Effector memory CD8-positive, alpha-beta T cell (primary cell): ENCODE measurements at regions not wholly inside any gene's neighbourhood (a gene's known extent, or its start where the extent isn't known, plus 50 kb on each side); places are given as distances from the start of the nearest gene placed in this dataset.
"Not testable (repeated sequence)": the region's sequence is repeated elsewhere in the genome, so short reads cannot be mapped to it uniquely, and the experiment has no call there.

Experiments
- ATAC-seq: fragments of 150-1000 bp; cut with Tn5 transposase; replicated peaks from 2 replicates; pipeline ENCODE4 v1.10.0; 2021; ENCODE audit warnings: mild to moderate bottlenecking, moderate library complexity
- DNase-seq, 3 experiments: peaks; one replicate each; pipeline ENCODE4 v3.0.0; 2021
- H3K27ac Mint-ChIP-seq, 2 donors: one replicate each; pipeline ENCODE4 v1.8.0; 2022; ENCODE audit warnings: mild to moderate bottlenecking in 2 of 2, mixed read lengths in 2 of 2, moderate library complexity in 2 of 2
- H3K27me3 Mint-ChIP-seq, 2 donors: one replicate each; pipeline ENCODE4 v1.8.0; 2022; ENCODE audit warnings: mixed read lengths in 2 of 2
- H3K36me3 Mint-ChIP-seq: one replicate; pipeline ENCODE4 v1.8.0; 2022; ENCODE audit warnings: mild to moderate bottlenecking, moderate library complexity, mixed read lengths; ENCODE audit not compliant: insufficient read depth
- H3K4me1 Mint-ChIP-seq, 2 donors: one replicate each; pipeline ENCODE4 v1.8.0; 2022; ENCODE audit warnings: low read depth in 2 of 2, mixed read lengths in 2 of 2
- H3K4me3 Mint-ChIP-seq, 2 donors: one replicate each; pipeline ENCODE4 v1.8.0; 2022; ENCODE audit warnings: mild to moderate bottlenecking in 2 of 2, mixed read lengths in 2 of 2, moderate library complexity in 2 of 2
- H3K9me3 Mint-ChIP-seq, 2 donors: one replicate each; pipeline ENCODE4 v1.8.0; 2022; ENCODE audit warnings: mixed read lengths in 2 of 2

GRCh38 chr6:12637960-12638641 is 78.5 kb upstream of the PHACTR1 start:
- H3K27ac Mint-ChIP-seq, result no peak overlapping the region
- H3K9me3 Mint-ChIP-seq, result peaks cover 0 to 7% of the 10 kb centered on the region in 2 donors
- H3K27me3 Mint-ChIP-seq, result peaks cover 22 to 25% of the 10 kb centered on the region in 2 donors
- H3K36me3 Mint-ChIP-seq, result no peaks in the 10 kb centered on the region
- no peaks in the 10 kb centered on the region for H3K4me1 Mint-ChIP-seq
- no peak for DNase-seq
- ATAC-seq, result no peak
- H3K4me3 Mint-ChIP-seq, result no peak overlapping the region

- Mint-ChIP-seq H3K27me3 (peaks cover 1 to 13% of the 10 kb centered on the region in 2 donors), H3K27ac (no peak overlapping the region), H3K9me3 (peaks cover 0 to 7% of the 10 kb centered on the region in 2 donors), H3K36me3 (no peaks in the 10 kb centered on the region), H3K4me1 (no peaks in the 10 kb centered on the region), H3K4me3 (no peak overlapping the region)
- DNase-seq (no peak), ATAC-seq (no peak)
Observed at GRCh38 chr6:12640438-12640837, 76.1 kb upstream of the PHACTR1 start.

DNA sequence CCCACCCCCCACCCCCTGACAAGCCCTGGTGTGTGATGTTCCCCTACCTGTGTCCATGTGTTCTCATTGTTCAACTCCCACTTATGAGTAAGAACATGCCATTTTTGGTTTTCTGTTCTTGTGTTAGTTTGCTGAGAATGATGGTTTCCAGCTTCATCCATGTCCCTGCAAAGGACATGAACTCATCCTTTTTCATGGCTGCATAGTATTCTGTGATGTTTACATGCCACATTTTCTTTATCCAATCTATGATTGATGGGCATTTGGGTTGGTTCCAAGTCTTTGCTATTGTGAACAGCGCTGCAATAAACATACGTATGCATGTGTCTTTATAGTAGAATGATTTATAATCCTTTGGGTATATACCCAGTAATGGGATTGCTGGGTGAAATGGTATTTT is 74.8 kb upstream of the PHACTR1 start:
- H3K36me3 Mint-ChIP-seq, H3K4me1 Mint-ChIP-seq, H3K27ac Mint-ChIP-seq: not testable (repeated sequence)

GRCh38 chr6:12645941-12646340 is 70.6 kb upstream of the PHACTR1 start:
- peaks cover 0 to 7% of the 10 kb centered on the region in 2 donors for H3K9me3 Mint-ChIP-seq
- H3K4me3 Mint-ChIP-seq, result no peak overlapping the region
- ATAC-seq (no peak), DNase-seq (no peak)
- no peaks in the 10 kb centered on the region for H3K36me3 Mint-ChIP-seq
- peaks cover 0 to 19% of the 10 kb centered on the region in 2 donors for H3K27me3 Mint-ChIP-seq
- H3K4me1 Mint-ChIP-seq, result no peaks in the 10 kb centered on the region
- no peak overlapping the region for H3K27ac Mint-ChIP-seq

More for the DNA sequence above, 74.8 kb upstream of the PHACTR1 start:
- not testable (repeated sequence) for H3K27me3 Mint-ChIP-seq, H3K4me3 Mint-ChIP-seq, DNase-seq, ATAC-seq, H3K9me3 Mint-ChIP-seq

DNA sequence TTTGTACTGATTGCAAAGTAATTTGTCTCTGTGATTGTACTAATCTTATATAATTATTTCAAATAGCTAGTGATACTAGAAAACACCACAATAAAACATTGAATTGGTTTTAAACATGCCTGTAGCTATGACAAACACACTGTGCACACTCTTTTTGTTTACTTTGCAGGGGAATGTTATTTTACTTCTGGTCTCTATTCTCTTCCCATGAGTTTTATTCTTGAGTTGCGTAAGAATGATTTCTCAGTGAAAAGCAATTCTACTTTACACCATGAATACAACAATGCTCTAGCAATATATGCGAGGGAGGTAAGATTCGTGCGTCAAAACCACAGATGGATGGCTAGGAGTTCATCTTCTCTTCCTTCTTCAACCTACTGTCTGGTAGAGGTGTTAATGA is 68.4 kb upstream of the PHACTR1 start:
- Mint-ChIP-seq H3K27me3 (peaks cover 0 to 11% of the 10 kb centered on the region in 2 donors), H3K27ac (no peak overlapping the region), H3K36me3 (no peaks in the 10 kb centered on the region), H3K4me1 (no peaks in the 10 kb centered on the region), H3K9me3 (no peaks in the 10 kb centered on the region), H3K4me3 (no peak overlapping the region)
- DNase-seq (no peak), ATAC-seq (no peak)

DNA sequence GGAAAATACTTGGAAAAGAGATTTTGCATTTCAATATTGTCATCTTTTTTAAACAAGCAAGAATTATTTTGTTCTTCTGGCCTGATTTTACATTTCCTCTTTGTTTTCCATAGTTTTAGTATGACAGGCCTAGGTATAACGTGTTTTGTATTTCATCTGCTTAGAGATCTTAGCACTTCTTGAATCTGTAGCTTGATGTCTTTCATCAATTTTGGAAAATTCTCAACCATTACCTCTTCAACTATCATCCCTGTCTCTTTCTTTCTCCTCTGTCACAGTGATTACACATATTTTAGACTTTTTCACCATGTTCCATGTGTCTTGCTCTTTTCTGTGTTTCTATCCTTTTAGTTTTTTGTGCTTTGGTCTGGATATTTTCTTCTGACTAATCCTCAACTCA is 67.2 kb upstream of the PHACTR1 start:
- DNase-seq (no peak), ATAC-seq (no peak)
- Mint-ChIP-seq H3K27me3 (peaks cover 0 to 11% of the 10 kb centered on the region in 2 donors), H3K36me3 (no peaks in the 10 kb centered on the region), H3K9me3 (no peaks in the 10 kb centered on the region), H3K27ac (no peak overlapping the region), H3K4me3 (no peak overlapping the region), H3K4me1 (no peaks in the 10 kb centered on the region)

DNA sequence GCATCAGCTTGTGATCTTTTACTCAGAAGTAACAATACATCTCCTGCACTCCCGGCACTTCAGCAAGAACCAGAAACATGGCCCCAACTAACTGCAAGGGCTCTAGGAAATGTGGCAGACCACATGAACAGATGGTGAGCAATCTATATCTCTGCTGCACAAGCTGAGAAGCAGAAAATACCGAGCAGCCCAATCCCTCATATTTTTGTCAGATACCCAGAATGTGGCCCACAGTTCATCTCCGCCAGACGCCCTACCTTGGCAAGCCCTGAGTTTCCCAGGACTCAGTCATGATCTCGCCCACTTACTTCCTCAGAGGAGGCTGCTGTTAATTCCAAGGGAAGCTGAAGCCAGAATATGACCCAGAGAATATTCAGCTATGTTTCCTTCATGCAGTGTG is 63.1 kb upstream of the PHACTR1 start:
- Mint-ChIP-seq H3K4me3 (no peak overlapping the region), H3K36me3 (no peaks in the 10 kb centered on the region), H3K4me1 (no peaks in the 10 kb centered on the region), H3K27ac (no peak overlapping the region), H3K9me3 (no peaks in the 10 kb centered on the region), H3K27me3 (peaks cover 0 to 11% of the 10 kb centered on the region in 2 donors)
- DNase-seq (no peak), ATAC-seq (no peak)

- Mint-ChIP-seq H3K9me3 (no peaks in the 10 kb centered on the region), H3K27ac (no peak overlapping the region), H3K27me3 (peaks cover 0 to 11% of the 10 kb centered on the region in 2 donors), H3K4me1 (no peaks in the 10 kb centered on the region), H3K36me3 (no peaks in the 10 kb centered on the region), H3K4me3 (no peak overlapping the region)
- DNase-seq, result no peak
- ATAC-seq, result no peak
Observed at GRCh38 chr6:12654107-12654506, 62.5 kb upstream of the PHACTR1 start.

GRCh38 chr6:12654514-12654913 is 62.1 kb upstream of the PHACTR1 start:
- Mint-ChIP-seq H3K9me3 (no peaks in the 10 kb centered on the region), H3K36me3 (no peaks in the 10 kb centered on the region), H3K27me3 (peaks cover 0 to 8% of the 10 kb centered on the region in 2 donors), H3K4me3 (no peak overlapping the region), H3K4me1 (no peaks in the 10 kb centered on the region), H3K27ac (no peak overlapping the region)
- no peak for DNase-seq
- no peak for ATAC-seq

GRCh38 chr6:12656906-12657305 is 59.7 kb upstream of the PHACTR1 start:
- Mint-ChIP-seq H3K9me3 (peaks cover 0 to 2% of the 10 kb centered on the region in 2 donors), H3K4me3 (no peak overlapping the region), H3K27me3 (peaks cover 6 to 9% of the 10 kb centered on the region in 2 donors), H3K36me3 (no peaks in the 10 kb centered on the region), H3K27ac (no peak overlapping the region), H3K4me1 (no peaks in the 10 kb centered on the region)
- DNase-seq (no peak), ATAC-seq (no peak)

GRCh38 chr6:12657884-12658283 is 58.7 kb upstream of the PHACTR1 start:
- Mint-ChIP-seq H3K4me1 (no peaks in the 10 kb centered on the region), H3K4me3 (no peak overlapping the region), H3K9me3 (peaks cover 0 to 2% of the 10 kb centered on the region in 2 donors), H3K27ac (no peak overlapping the region), H3K36me3 (no peaks in the 10 kb centered on the region), H3K27me3 (peaks cover 6 to 9% of the 10 kb centered on the region in 2 donors)
- no peak for DNase-seq
- ATAC-seq, result no peak

GRCh38 chr6:12661432-12662089 is 55.0 kb upstream of the PHACTR1 start:
- DNase-seq (no peak), ATAC-seq (no peak)
- Mint-ChIP-seq H3K27ac (no peak overlapping the region), H3K4me3 (no peak overlapping the region), H3K36me3 (no peaks in the 10 kb centered on the region), H3K4me1 (no peaks in the 10 kb centered on the region), H3K27me3 (peaks cover 6 to 9% of the 10 kb centered on the region in 2 donors), H3K9me3 (peaks cover 0 to 2% of the 10 kb centered on the region in 2 donors)
